ENCODE measurements at regions not wholly inside any gene's neighbourhood (a gene's known extent, or its start where the extent isn't known, plus 50 kb on each side); places are given as distances from the start of the nearest gene placed in this dataset.

GRCh38 chr6:134757911-134758361, 192.0 kb downstream of the ALDH8A1 start:
- Histone ChIP-seq H3K4me3 (ENCODE audit: low read length, poor library complexity, severe bottlenecking) (no peak overlapping the region), H2AFZ (ENCODE audit: low read length) (no peak overlapping the region), H3K9ac (ENCODE audit: low read depth, low read length, poor library complexity, severe bottlenecking) (no peak overlapping the region), H3K9me3 (ENCODE audit: insufficient read depth, low read depth, low read length) (no peaks in the 10 kb centered on the region), H3K9me2 (replicated peaks; ENCODE audit: low read depth, low read length) (no peaks in the 10 kb centered on the region), H3K4me2 (ENCODE audit: low read depth, low read length, poor library complexity, severe bottlenecking) (no peak overlapping the region), H3K4me1 (ENCODE audit: insufficient read depth, low read length, poor library complexity, severe bottlenecking) (no peaks in the 10 kb centered on the region), H3K36me3 (ENCODE audit: insufficient read depth, low read length) (no peaks in the 10 kb centered on the region), H4K20me1 (ENCODE audit: insufficient read depth, low read length, poor library complexity, severe bottlenecking) (no peaks in the 10 kb centered on the region), H3K79me2 (ENCODE audit: insufficient read depth, low read length) (no peaks in the 10 kb centered on the region), H3K27me3 (ENCODE audit: insufficient read depth, low read length, poor library complexity, severe bottlenecking) (no peaks in the 10 kb centered on the region), H3F3A (ENCODE audit: low read depth) (no peaks in the 10 kb centered on the region)
- TF ChIP-seq, protein P1, sequence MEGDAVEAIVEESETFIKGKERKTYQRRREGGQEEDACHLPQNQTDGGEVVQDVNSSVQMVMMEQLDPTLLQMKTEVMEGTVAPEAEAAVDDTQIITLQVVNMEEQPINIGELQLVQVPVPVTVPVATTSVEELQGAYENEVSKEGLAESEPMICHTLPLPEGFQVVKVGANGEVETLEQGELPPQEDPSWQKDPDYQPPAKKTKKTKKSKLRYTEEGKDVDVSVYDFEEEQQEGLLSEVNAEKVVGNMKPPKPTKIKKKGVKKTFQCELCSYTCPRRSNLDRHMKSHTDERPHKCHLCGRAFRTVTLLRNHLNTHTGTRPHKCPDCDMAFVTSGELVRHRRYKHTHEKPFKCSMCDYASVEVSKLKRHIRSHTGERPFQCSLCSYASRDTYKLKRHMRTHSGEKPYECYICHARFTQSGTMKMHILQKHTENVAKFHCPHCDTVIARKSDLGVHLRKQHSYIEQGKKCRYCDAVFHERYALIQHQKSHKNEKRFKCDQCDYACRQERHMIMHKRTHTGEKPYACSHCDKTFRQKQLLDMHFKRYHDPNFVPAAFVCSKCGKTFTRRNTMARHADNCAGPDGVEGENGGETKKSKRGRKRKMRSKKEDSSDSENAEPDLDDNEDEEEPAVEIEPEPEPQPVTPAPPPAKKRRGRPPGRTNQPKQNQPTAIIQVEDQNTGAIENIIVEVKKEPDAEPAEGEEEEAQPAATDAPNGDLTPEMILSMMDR (conservative IDR thresholded peaks at IDR 0.05; ENCODE audit: low read length): no peak
- TF ChIP-seq EZH2phosphoT487 (IDR thresholded peaks at IDR 0.05; ENCODE audit: borderline replicate concordance): no peak

DNA sequence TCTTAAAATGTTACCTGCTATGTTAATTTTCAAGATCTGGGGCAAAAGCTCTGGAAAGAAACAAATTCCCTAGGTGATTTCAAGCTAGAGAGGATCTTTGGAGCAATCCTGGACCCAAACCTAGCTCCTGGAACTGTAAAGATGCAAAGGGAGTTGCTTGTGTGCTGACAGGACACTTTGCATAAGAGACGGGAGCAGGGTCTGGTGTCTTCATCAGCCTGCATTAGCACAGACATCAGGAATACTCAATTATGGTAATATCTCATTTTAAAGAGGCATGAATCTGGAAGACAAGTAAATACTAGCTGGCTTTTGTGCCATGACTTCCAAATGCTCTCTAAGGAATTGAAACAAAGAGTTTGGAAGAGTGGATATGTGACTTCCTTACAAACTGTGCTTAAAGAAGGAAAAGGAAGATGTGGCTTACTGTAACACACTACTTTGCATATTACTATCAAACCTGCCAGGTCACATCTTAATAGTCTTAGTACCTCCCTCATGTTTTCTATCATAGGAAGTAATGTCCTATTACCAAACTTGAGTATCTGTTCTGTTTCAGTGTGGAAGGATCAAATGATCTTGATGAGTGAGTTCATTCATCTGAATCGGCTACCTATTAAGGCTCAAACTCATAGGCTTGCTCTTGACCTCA, 193.4 kb downstream of the ALDH8A1 start:
- H3K4me2 ChIP-seq (ENCODE audit: low read depth, low read length, poor library complexity, severe bottlenecking): no peak overlapping the region
- H2AFZ ChIP-seq (ENCODE audit: low read length): no peak overlapping the region
- no peaks in the 10 kb centered on the region for H3K9me3 ChIP-seq (ENCODE audit: insufficient read depth, low read depth, low read length)
- H3K79me2 ChIP-seq (ENCODE audit: insufficient read depth, low read length): no peaks in the 10 kb centered on the region
- H3F3A ChIP-seq (ENCODE audit: low read depth): no peaks in the 10 kb centered on the region
- no peaks in the 10 kb centered on the region for H3K36me3 ChIP-seq (ENCODE audit: insufficient read depth, low read length)
- no peaks in the 10 kb centered on the region for H3K27me3 ChIP-seq (ENCODE audit: insufficient read depth, low read length, poor library complexity, severe bottlenecking)
- H3K4me1 ChIP-seq (ENCODE audit: insufficient read depth, low read length, poor library complexity, severe bottlenecking): no peaks in the 10 kb centered on the region
- H3K9me2 ChIP-seq (replicated peaks; ENCODE audit: low read depth, low read length): no peaks in the 10 kb centered on the region
- H4K20me1 ChIP-seq (ENCODE audit: insufficient read depth, low read length, poor library complexity, severe bottlenecking): no peaks in the 10 kb centered on the region
- no peak for TF ChIP-seq EZH2phosphoT487 (IDR thresholded peaks at IDR 0.05; ENCODE audit: borderline replicate concordance)
- TF ChIP-seq, protein P1 (conservative IDR thresholded peaks at IDR 0.05; ENCODE audit: low read length): no peak
- H3K9ac ChIP-seq (ENCODE audit: low read depth, low read length, poor library complexity, severe bottlenecking): no peak overlapping the region
- H3K4me3 ChIP-seq (ENCODE audit: low read length, poor library complexity, severe bottlenecking): no peak overlapping the region

GRCh38 chr6:134754013-134754690, 195.7 kb downstream of the ALDH8A1 start:
- Histone ChIP-seq H3K9ac (ENCODE audit: low read depth, low read length, poor library complexity, severe bottlenecking) (no peak overlapping the region), H3K27me3 (ENCODE audit: insufficient read depth, low read length, poor library complexity, severe bottlenecking) (no peaks in the 10 kb centered on the region), H3K9me2 (replicated peaks; ENCODE audit: low read depth, low read length) (no peaks in the 10 kb centered on the region), H3F3A (ENCODE audit: low read depth) (no peaks in the 10 kb centered on the region), H3K4me3 (ENCODE audit: low read length, poor library complexity, severe bottlenecking) (no peak overlapping the region), H3K36me3 (ENCODE audit: insufficient read depth, low read length) (no peaks in the 10 kb centered on the region), H3K79me2 (ENCODE audit: insufficient read depth, low read length) (no peaks in the 10 kb centered on the region), H3K9me3 (ENCODE audit: insufficient read depth, low read depth, low read length) (no peaks in the 10 kb centered on the region), H3K4me2 (ENCODE audit: low read depth, low read length, poor library complexity, severe bottlenecking) (no peak overlapping the region), H3K4me1 (ENCODE audit: insufficient read depth, low read length, poor library complexity, severe bottlenecking) (no peaks in the 10 kb centered on the region), H4K20me1 (ENCODE audit: insufficient read depth, low read length, poor library complexity, severe bottlenecking) (no peaks in the 10 kb centered on the region), H2AFZ (ENCODE audit: low read length) (no peak overlapping the region)
- TF ChIP-seq, protein P1 (conservative IDR thresholded peaks at IDR 0.05; ENCODE audit: low read length): no peak
- TF ChIP-seq EZH2phosphoT487 (IDR thresholded peaks at IDR 0.05; ENCODE audit: borderline replicate concordance): no peak

All from Loucy (cell line).